EH (cell line): ENCODE measurements at regions not wholly inside any gene's neighbourhood (a gene's known extent, or its start where the extent isn't known, plus 50 kb on each side); places are given as distances from the start of the nearest gene placed in this dataset.
"Not testable (repeated sequence)": the region's sequence is repeated elsewhere in the genome, so short reads cannot be mapped to it uniquely, and the experiment has no call there.

Experiments used
- DNase-seq: peaks from one replicate; pipeline ENCODE4 v3.0.0-alpha.2; 2015; ENCODE audit warnings: low read depth

- DNase-seq: no peak
These were observed 221.0 kb downstream of the SHQ1 start for GRCh38 chr3:72627271-72627670.

GRCh38 chr3:72625602-72626337 is 222.5 kb downstream of the SHQ1 start:
- DNase-seq: peak; percentile 13

GRCh38 chr3:72624656-72625055 is 223.6 kb downstream of the SHQ1 start:
- no peak for DNase-seq

GRCh38 chr3:72618739-72619138 is 229.5 kb downstream of the SHQ1 start:
- no peak for DNase-seq

GRCh38 chr3:72617424-72618024 is 230.7 kb downstream of the SHQ1 start:
- DNase-seq: no peak

GRCh38 chr3:72615776-72616175 is 232.5 kb downstream of the SHQ1 start:
- DNase-seq: no peak

GRCh38 chr3:72615182-72615581 is 233.1 kb downstream of the SHQ1 start:
- no peak for DNase-seq

GRCh38 chr3:72614394-72615074 is 233.7 kb downstream of the SHQ1 start:
- DNase-seq: no peak

- DNase-seq: peak; percentile 3
These were observed 234.4 kb downstream of the SHQ1 start for GRCh38 chr3:72613871-72614270.

GRCh38 chr3:72609114-72609513 is 239.1 kb downstream of the SHQ1 start:
- not testable (repeated sequence) for DNase-seq

GRCh38 chr3:72606005-72606800 is 242.0 kb downstream of the SHQ1 start:
- DNase-seq: no peak

GRCh38 chr3:72604328-72604727 is 243.9 kb downstream of the SHQ1 start:
- DNase-seq: peak; percentile 8

GRCh38 chr3:72601983-72602750 is 246.1 kb downstream of the SHQ1 start:
- DNase-seq: no peak

- no peak for DNase-seq
These were observed 247.2 kb downstream of the SHQ1 start for GRCh38 chr3:72601060-72601459.

- DNase-seq: peak; percentile 37
These were observed 250.5 kb downstream of the SHQ1 start for GRCh38 chr3:72597756-72598195.

GRCh38 chr3:72597043-72597442 is 251.2 kb downstream of the SHQ1 start:
- no peak for DNase-seq

GRCh38 chr3:72595927-72596610 is 252.2 kb downstream of the SHQ1 start:
- peak; percentile 66 for DNase-seq

- no peak for DNase-seq
These were observed 252.9 kb downstream of the SHQ1 start for GRCh38 chr3:72595376-72595775.

GRCh38 chr3:72594615-72595215 is 253.5 kb downstream of the SHQ1 start:
- peak; percentile 13 for DNase-seq

GRCh38 chr3:72593881-72594397 is 254.3 kb downstream of the SHQ1 start:
- DNase-seq: peak; percentile 54
